Lower leg skin (tissue), 4 donors: ENCODE measurements at regions not wholly inside any gene's neighbourhood (a gene's known extent, or its start where the extent isn't known, plus 50 kb on each side); places are given as distances from the start of the nearest gene placed in this dataset.

Experiments
- DNase-seq, 2 donors: peaks; one replicate each; pipeline ENCODE4 v3.0.0-alpha.2; 2019; ENCODE audit warnings: low spot score in 2 of 2
- H3K4me3 ChIP-seq: fragments of 200-600 bp; sonication (generic); 2 replicates; pipeline ENCODE4 v1.5.1; 2017; ENCODE audit warnings: mild to moderate bottlenecking, low read depth; ENCODE audit not compliant: poor library complexity, severe bottlenecking
- POLR2A ChIP-seq, 2 donors: fragments of 450-650 bp; IDR thresholded peaks; one replicate each; pipeline ENCODE4 v1.6.1; 2016 to 2017; ENCODE audit warnings: antibody characterized with exemption in 2 of 2, mild to moderate bottlenecking in 1 of 2, moderate library complexity in 1 of 2
- WGBS, 2 donors: methylation state at CpG; one replicate each; pipeline ENCODE4 v1.1.5; 2018; 5-methylcytosine and 5-hydroxymethylcytosine counted together
- intact Hi-C: fragments of 100-400 bp; cut with DNase I; formaldehyde crosslinking; loops from one replicate; pipeline ENCODE4 v1.15.0; 2023; ENCODE audit warnings: low total_unique reads
- TF ChIP-seq, protein P1 (sequence below), 3 donors: fragments of 450-650 bp; IDR thresholded peaks; one replicate each; pipeline ENCODE4 v1.5.1; 2016; ENCODE audit warnings: antibody characterized with exemption in 3 of 3, mild to moderate bottlenecking in 3 of 3, moderate library complexity in 2 of 3

DNA sequence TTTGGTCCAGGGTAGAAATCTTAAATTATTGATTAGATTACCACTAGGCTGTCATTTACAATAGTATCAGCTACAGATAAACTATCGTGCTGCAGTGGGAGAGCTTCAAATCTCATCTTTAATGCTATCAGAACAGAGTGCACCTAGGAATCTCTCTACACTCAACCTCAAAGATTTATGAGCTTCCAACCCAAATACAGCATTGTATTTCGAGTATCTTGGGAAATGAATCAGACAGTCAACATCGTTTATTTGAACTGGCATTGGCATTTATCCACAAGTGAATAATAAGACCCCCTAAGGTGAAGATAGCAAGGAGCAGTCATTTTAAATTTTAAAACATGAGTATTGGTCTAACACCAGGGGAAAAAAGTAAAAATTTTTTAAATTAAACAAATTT, 1203.2 kb downstream of the CDH12 start:
- TF ChIP-seq, protein P1, sequence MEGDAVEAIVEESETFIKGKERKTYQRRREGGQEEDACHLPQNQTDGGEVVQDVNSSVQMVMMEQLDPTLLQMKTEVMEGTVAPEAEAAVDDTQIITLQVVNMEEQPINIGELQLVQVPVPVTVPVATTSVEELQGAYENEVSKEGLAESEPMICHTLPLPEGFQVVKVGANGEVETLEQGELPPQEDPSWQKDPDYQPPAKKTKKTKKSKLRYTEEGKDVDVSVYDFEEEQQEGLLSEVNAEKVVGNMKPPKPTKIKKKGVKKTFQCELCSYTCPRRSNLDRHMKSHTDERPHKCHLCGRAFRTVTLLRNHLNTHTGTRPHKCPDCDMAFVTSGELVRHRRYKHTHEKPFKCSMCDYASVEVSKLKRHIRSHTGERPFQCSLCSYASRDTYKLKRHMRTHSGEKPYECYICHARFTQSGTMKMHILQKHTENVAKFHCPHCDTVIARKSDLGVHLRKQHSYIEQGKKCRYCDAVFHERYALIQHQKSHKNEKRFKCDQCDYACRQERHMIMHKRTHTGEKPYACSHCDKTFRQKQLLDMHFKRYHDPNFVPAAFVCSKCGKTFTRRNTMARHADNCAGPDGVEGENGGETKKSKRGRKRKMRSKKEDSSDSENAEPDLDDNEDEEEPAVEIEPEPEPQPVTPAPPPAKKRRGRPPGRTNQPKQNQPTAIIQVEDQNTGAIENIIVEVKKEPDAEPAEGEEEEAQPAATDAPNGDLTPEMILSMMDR (IDR thresholded peaks at IDR 0.05), result no peak
- TF ChIP-seq POLR2A (IDR thresholded peaks at IDR 0.05), result no peak
- intact Hi-C loops, result no loop called here
- no peak overlapping the region for H3K4me3 ChIP-seq
- WGBS, 2 donors, result 38 to 45% methylated on average over 3 of the region's 3 CpGs
- DNase-seq, result no peak

DNA sequence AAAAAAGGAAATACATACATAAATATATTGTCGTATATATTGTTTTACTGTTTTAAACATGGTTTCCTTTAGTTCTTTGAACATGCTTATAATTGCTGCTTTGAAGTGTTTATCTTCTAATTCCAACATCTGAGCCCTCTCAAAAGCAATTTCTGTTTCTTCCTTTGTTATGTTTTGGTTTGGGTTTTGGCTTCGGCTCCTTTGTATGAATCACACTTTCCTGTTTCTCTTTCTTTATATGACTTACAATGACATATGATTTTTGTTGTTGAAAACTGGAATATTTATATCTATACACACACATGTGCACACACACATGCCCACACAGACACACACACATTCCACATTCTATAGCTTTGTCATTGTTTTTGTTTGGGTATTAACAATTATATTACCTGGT, 1206.7 kb downstream of the CDH12 start:
- H3K4me3 ChIP-seq, result no peak overlapping the region
- WGBS, 2 donors, result 61 to 72% methylated on average over 2 of the region's 2 CpGs
- TF ChIP-seq POLR2A (IDR thresholded peaks at IDR 0.05), result no peak
- TF ChIP-seq, protein P1 (IDR thresholded peaks at IDR 0.05), result no peak
- intact Hi-C loops, result no loop called here
- no peak for DNase-seq

DNA sequence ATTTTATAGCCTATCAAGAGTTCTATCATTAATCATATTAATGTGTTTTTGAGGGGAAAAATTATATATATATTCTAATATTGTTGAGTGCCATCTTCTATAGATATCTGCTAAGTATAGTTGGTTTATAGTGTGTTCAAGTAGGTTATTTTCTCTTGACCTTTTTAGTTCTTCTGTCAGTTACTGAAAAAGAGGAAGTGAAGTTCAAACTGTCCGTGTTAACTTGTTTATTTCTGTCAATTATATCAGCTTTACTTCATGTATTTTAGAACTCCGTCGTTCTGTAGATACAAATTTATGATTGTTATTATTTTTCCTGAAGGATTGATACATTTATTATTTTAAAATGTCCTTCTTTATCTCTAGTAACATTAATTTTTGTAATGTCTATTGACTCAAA, 1209.1 kb downstream of the CDH12 start:
- DNase-seq, result no peak
- WGBS, 2 donors, result 71% methylated on average over 3 of the region's 3 CpGs
- TF ChIP-seq, protein P1 (IDR thresholded peaks at IDR 0.05), result no peak
- no peak for TF ChIP-seq POLR2A (IDR thresholded peaks at IDR 0.05)
- intact Hi-C loops, result no loop called here
- H3K4me3 ChIP-seq, result no peak overlapping the region

DNA sequence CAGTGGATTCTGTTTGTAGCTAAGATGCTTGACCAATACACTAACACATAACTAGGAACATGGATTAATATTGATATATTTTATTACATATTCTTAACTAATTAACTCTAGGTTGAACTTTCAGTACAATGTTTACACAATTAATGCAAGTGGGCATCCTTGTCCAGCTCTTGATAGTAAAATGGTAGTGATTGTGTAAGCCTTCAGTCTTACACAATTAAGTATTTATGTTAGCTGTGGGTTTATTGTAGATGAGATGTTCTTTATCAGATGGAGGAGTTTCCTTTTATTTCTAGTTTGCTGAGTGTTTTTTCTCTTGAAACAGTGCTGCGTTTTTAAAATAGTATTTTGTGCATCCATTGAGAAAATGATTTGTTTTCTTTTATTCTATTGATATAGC, 1210.8 kb downstream of the CDH12 start:
- 67 to 81% methylated on average over 1 of the region's 1 CpG for WGBS, 2 donors
- intact Hi-C loops, result no loop called here
- H3K4me3 ChIP-seq, result no peak overlapping the region
- TF ChIP-seq, protein P1 (IDR thresholded peaks at IDR 0.05), result no peak
- DNase-seq, result no peak

DNA sequence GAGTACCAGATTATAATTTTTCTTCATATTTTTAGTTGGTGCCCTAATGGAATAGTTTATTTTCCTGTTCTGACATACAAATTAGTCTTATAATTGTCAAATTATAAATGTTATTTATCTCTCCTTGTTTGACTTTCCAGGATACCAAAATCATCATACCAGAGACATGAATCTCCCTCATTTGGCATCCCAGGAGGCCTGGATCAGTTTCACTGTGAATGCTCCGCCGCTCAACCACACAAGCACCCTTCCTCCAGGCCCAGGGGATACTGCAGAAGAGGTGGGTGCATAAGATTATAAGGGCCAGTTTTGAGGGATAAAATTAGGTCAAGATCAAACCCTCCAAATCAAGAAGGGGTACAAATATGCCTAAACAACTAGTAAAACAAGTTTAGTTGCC, 1229.3 kb downstream of the CDH12 start:
- no peak for TF ChIP-seq POLR2A (IDR thresholded peaks at IDR 0.05)
- TF ChIP-seq, protein P1 (IDR thresholded peaks at IDR 0.05), result no peak
- DNase-seq, result no peak
- WGBS, 2 donors, result 97 to 100% methylated on average over 2 of the region's 2 CpGs
- no peak overlapping the region for H3K4me3 ChIP-seq
- intact Hi-C loops, result no loop called here

DNA sequence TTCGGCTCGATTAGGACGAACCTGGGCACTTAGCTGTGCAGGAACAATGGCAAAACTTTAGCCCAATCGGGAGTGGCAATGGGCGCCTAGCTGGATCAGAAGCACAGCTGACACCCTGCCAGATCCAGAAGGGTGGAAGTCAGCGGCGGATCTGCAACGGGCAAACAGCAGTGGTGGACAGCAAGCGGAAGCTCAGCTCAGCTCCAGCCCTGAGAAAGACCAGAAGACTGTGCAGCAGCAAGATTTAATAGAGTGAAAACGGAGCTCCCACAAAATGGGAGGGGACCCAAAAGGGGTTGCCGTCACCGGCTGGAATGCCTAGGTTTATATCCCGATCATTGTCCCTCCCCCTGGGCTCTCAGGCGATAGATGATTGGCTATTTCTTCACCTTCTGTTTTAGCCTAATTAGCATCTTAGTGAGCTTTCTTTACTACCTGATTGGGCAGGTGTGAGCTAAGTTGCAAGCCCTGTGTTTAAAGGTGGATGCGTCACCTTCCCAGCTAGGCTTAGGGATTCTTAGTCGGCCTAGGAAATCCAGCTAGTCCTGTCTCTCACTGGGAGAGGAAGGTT, 1237.9 kb downstream of the CDH12 start:
- DNase-seq, result no peak
- TF ChIP-seq, protein P1 (IDR thresholded peaks at IDR 0.05), result no peak
- no peak for TF ChIP-seq POLR2A (IDR thresholded peaks at IDR 0.05)
- intact Hi-C loops, result no loop called here
- no peak overlapping the region for H3K4me3 ChIP-seq
- WGBS, 2 donors, result 96% methylated on average over 16 of the region's 16 CpGs
